Dermis blood vessel endothelial cell (primary cell): ENCODE measurements at regions not wholly inside any gene's neighbourhood (a gene's known extent, or its start where the extent isn't known, plus 50 kb on each side); places are given as distances from the start of the nearest gene placed in this dataset.

Experiments
- DNase-seq: peaks from one replicate; pipeline ENCODE4 v3.0.0; 2010

DNA sequence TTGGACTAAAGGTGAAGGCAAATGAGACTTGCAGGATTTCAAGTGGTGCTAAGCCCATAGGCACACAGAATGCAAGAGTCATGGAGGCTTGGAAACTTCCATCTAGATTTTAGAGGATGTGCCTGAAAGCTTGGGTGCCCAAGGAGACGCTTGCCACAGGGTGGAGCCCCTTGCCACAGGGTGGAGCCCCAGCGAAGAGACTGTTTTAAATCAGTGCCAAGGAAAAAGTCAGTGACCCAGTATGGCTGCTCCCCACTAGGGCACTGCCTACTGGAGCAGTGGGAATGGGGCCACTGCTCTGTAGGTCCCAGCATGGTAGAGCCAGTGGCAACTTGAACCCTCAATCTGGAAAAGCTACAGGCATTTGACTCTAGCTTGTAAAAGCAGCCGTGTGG lies 794.2 kb upstream of the LCORL start:
- no peak for DNase-seq

DNA sequence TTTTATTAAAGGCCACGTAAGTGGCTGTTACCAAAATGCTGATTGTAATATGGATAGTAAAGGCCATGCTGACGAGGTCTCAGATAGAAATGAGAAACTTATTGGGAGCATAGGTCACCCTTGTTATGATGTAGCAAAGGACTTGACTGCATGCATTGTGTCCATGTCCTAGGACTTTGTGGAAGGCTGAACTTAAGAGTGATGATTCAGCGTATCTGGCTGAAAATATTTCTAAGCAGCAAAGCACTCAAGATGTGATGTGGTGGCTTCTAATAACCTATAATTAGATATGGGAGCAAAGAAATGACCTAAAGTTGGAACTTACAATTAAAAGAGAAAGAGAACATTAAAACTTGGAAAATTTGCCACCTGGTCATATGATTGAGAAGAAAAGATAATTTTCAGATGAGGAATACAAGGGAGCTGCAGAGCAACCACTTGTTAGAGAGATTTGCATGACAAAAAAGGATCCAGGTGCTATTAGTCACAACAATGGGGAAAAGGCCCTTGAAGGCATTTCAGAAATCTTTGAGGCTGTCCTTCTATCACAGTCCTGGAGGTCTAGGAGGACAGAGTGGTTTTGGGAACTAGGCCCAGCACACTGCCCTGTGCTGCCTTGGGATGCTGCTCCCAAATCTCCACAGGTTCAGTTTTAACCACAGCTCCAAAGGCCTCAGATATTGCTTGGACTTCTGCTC lies 793.7 kb upstream of the LCORL start:
- no peak for DNase-seq

DNA sequence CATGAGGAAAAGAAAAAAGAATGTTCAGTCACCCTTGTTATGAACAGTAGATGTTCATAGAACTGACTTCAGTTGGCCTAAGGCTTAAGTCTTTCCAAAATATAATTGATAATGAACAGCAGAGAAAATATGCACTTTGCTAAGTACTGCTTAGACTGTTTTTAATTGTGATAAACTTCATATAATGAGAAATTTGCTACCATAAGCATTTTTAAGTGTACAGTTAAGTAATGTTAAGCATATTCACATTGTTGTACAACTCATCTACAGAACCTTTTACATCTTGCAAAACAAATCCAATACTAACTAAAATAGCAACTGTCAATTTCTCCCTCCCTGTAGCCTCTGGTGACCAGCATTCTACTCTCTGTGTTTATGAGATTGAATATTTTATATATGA lies 792.2 kb upstream of the LCORL start:
- no peak for DNase-seq

DNA sequence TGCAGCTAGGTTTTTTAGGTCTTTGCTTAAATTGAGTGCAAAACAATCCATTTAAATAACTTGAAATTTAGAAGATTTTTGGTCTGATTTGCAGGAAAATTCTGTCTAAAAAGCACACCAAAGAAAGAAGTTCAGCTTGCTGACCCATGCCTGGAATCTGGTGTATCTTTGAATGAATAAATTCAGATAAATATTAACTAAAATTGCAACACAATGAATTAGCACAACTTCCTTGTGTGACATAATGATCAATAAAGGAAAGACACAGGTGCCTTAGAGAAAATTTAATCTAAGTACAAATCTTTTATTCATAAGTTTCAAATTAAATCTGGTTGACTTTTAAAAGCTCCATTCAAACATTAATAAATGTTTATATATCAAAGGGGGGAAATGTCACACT lies 791.5 kb upstream of the LCORL start:
- DNase-seq = no peak

DNA sequence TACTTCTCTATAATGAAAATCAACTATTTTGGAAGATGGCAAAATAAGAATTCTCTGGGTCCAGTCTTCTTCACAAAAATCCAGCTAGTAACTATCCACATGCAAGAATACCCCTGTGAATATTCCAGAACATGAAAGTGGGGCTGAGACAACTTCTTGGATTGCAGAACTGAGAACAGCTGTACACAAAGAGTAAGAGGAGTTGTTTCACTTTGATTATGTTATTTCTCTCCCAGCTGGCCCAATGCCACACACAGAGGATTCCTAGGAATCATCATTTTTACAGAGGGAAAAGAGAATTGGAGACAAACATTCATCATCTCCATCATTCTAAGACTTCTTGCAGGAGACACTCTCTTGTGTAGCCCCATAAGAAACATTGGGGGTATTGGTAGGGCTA lies 782.2 kb upstream of the LCORL start:
- DNase-seq = no peak

DNA sequence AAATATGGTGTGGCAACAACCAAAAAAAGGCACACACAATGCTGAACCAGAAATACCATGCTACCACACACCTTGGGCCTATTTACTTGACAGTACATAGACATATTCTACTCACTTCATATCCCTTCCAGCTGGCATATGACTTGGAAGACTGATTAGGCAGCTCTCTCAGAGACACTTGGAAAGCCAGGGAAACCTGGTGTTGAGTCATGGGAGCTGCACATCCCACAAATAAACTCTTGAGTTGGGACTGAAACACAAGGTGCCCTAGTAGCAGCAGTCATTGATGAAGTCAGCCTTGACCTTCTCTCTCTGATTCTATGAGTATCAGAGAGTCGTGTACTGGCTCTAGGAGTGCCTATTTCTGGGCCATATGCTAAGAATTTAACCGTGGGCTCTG lies 776.6 kb upstream of the LCORL start:
- DNase-seq = no peak

DNA sequence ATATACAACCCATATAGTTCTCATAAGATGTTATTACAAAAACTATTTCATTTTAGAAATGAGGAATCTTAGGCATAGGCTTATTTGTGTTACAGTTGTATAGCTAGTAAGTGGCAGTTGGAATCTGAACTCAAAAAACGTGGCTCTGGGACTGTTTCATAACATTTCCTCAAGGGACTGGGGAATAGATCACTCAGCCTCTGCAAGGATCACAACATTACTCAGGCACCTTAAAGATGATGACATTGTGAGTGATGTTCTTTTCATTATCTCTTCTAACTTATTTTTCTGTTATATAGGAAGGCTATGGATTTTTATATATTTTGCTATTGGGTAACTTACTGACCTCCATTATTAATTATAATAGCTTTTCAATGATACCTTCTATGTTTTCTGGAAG lies 774.2 kb upstream of the LCORL start:
- no peak for DNase-seq

DNA sequence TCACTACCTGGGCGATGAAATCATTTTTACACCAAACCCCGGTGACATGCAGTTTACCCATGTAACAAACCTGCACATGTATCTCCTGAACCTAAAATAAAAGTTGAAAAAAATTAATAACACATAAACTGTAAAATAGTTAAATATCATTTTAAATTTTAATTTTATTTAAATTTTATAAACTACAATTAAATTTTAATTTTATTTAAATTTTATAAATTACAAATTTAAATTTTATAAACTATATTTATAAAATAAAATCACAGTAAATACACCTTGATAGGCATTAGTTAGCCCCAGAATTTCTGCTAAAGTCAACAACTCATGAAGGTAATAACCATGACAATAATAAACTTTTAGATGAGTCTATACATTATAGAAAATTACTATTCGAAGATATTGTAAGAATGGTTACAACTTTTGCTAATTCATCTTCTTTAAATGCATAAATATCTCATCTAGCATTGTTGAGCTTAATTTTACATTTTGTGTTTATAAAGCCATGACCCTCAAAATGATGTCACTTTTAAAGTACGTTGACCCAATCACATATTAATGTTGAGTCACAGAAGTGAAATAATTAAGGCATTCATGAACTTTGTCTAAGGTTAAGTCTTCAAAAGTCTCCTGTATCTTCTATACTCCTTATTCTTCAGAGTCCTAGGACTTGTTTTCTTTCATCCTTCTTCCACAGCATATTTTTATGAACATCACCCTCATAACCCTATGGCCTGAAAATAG lies 755.8 kb upstream of the LCORL start:
- no peak for DNase-seq

DNA sequence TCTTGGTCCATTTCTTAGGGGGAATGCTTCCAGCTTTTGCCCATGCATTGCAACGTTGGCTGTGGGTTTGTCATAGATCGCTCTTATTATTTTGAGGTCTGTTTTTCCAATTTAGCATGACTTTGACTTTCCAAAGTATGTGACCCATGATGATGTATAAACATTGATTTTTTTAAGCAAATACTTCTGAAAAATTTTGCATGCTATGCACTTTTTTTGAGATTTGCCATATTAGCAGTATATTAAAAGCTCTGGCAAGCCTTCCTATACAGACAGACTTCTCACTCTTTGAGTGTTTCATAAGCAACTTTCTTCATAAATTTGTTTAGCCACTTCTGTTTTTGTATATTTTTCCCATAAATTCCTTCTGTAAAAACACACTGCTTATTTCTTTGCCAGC lies 746.4 kb upstream of the LCORL start:
- no peak for DNase-seq

DNA sequence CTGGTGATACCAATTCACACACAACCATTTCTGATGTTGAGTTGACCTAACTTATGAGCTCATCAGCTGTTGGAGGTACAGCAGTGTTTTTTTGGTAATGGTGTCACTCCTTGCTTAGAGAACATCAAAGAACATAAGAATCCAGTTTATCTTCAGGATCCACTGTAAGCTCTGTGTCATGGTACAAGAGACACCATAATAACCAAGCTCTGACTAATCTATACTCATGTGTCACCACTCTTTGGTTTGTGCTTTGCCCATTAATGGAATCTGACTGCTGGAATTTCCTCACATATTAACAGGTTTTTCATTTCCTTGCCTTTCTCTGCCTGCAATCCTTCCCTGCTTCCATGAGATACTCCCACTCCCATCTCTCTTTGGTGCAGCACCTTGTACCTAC lies 735.1 kb upstream of the LCORL start:
- no peak for DNase-seq

DNA sequence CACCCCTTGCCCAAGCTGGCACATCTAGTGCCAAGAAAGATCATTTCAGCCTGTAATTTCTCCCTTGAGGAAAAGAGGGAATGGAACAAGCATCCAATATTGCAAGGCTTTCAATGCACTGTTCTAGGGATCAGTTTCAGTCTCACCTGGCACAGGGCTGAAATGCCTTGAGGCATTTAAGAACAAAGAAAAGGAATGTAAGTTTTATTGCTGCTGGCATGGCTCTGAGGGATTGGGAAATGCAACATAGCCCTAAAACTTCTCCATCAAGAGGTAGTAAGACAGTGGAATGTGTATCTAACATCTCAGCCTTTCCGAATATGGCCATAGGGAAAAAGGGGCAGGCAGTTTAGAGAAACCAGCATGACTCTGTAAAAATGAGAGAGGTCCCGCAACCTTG lies 732.6 kb upstream of the LCORL start:
- no peak for DNase-seq

DNA sequence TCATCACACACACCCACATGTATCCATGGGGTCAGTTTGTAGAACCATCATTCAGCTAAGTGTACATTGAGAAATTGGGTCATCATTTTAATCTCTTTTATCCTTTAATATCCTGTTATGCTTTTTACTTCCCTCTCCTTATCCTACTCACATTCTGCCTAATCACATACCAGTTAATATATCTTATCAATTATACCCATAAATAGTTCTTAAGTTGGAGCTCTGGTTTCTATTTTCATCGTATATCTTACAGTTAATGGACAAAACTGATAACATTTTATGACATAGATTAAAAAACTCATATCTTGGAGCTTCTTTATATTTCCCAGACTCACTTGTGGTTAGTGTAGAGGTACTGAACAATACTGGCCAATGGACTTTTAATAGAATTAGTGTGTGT lies 729.5 kb upstream of the LCORL start:
- no peak for DNase-seq

DNA sequence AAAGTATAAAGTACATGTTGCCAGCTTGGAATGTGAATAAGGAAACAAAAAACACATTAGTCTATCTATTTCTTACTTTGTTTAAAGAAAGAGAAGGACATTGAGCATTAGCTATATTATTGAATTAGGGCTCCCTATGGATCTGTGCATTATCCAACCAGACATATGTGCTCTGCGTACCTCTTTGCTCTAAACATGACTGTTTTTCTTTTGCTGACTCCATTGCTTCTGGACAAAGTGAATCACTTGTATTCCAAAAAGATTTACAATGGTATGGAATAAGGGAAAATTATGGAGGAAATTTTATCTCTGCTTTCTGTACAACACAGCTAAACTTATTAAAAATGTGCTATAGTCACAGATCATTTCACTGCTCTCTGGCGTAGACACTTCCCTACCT lies 727.8 kb upstream of the LCORL start:
- DNase-seq = no peak

DNA sequence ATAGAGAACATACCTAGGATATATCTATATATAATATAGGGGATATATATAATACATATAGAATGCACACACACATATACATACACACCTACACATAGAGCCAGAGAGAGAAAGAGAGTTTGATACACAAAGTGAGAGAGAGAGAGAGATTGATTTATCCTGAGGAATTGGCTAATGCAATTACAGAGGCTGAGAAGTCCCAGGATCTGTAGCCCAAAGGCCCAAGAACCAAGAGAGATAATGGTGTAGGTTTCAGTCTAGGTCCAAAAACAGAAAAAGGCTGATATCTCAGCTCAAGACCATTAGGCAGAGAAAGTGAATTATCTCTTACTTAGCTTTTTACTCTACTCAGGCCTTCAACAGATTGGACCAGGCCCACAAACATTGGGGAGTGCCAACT lies 715.0 kb upstream of the LCORL start:
- DNase-seq = no peak

DNA sequence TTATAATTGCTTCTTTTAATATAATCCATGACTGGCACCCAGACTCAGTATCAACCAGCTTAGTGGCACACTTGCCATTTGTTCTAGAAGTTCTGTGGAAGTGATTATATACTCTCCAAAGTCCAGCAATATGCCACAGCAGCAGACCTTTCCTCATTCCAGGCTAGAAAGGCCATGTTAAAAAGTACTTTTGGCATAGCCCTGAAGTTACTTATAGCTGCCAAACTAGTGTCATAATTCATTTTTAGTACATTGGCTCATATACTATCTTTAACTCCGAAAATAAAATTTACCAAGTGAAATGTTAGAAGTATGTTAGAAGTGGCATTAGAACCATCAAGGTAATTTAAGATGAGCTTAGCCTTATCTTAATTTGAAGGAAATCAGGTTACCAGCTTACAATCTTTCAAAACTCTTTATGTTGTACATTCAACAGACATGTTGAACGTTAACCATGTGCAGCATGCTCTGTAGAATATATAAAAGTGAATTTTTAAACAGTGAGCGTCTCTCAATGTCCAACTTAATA lies 714.2 kb upstream of the LCORL start:
- DNase-seq = no peak

DNA sequence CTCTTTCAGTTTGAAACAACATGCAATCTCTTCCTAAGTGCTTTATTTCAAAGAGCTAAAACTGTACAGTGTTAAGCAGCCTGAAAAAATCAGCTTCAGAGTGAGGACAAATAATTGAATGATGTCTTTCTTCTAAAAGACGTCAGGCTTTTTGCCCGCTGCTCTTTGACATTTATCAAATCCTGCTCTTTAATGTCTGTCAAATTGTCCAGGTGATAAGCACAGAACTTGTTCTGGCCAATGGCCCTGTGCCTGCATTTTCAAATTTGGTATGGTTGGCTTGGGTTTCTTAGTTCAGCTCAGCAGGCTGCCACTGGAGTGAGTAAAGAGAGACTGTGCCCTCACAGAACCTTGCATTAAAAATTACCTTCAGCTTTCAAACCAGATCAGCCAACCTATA lies 712.9 kb upstream of the LCORL start:
- DNase-seq = no peak

DNA sequence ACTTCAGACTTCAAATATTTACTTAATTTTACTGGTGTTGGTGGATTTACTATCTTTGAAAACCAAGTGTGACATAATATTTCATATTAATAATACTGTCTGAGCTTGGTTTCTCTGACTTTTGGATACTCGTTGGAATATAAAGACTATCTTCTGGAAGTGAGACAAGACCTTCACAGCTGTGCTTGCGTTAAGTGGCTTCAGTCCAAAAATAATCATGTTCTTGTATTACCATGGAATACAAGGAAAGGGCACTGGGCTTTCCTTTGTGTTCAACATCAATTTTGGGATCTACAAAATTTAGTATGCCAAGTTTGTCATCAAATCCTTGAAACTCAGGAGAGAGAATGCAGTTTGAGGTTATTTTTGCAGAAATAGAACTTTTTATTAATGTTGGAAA lies 712.4 kb upstream of the LCORL start:
- no peak for DNase-seq

DNA sequence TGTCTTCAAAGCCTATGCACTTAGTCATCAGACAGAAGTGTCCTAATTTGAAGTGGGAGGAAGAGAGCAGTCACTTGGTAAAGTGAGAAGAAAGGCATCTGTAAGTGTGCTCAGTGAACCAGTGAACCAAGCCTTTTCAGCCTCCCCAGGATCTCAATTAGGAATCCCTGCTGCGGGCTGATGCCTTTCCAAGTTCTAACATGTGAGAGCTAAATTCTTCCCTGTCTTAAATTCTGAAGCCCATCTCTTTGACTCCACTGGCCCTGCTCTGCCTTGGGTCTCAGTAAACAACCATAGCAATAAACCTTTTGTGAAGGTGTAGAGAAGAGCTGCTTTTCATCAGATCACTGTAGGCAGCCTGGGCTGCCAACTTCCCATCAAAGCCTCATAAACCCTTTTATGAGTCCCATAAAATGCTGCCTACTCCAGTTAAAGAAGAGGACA lies 701.2 kb upstream of the LCORL start:
- no peak for DNase-seq

DNA sequence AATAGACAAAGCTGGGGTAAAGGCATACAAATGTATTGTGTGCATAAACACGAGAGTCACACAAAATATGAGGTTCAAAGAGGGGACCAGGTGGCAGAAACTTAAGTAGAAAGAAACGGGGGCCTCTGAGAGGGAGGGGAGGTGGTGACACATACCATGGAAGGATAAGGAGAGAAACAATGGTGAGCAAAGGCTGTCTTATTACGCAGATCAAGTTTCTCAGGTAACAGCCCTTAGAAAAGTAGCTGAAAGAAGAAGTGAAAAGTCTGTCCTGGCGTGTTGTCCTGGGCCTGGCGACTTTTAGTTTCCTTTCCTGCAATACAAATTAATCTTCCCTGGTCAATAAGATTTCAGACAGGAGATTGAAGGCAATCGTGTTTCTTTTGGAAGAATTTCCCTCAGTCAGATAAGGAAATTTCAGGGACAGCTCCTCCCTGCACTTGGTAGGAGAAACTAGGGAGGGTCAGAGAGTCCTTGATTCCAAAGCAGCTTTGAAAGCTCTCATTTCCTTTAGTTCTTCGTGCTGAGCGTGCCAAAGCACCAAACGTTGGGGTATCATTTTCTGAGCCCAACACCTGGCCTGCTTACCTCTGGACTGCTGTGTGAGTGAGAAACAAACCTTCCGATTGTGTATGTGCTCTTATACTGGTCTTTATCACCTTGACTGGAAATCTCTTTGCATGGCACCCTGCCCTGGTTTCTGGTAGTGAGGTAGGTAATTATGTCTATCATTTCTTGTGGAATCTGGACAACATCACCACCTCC lies 676.7 kb upstream of the LCORL start:
- no peak for DNase-seq

DNA sequence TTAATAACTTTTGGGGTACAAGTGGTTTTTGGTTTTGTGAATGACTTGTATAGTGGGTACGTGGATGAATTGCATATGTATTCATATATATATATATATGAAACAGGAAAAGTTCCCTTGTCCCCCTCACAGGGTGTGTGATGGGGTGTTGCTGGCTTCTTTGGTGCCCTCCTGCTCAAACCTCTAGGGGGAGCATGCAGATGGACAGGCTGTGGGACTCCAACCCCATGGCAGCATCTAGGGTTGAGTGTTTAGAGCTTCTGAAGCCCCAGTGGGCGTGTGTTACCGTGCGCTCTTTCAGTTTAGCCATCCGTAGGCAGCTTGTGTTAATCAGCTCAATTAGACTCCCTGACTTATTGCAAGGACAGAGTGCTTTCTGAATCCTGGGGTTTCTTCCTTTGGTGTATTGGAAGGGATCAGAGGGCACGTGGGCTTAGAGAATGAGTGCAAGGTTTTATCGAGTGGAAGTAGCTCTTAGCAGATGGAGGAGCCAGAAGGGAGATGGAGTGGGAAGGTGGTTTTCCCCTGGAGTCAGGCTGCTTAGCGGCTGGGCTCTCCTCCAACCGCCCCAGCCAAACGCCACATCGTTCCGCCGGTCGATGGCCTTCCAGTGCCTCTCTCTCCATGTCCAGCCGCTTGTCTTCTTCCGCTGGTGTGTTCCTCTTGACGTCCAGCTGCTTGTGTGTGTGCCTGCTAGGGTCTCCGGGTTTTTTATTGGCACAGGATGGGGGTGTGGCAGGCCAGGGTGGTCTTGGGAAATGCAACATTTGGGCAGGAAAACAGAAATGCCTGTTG lies 674.4 kb upstream of the LCORL start:
- no peak for DNase-seq

DNA sequence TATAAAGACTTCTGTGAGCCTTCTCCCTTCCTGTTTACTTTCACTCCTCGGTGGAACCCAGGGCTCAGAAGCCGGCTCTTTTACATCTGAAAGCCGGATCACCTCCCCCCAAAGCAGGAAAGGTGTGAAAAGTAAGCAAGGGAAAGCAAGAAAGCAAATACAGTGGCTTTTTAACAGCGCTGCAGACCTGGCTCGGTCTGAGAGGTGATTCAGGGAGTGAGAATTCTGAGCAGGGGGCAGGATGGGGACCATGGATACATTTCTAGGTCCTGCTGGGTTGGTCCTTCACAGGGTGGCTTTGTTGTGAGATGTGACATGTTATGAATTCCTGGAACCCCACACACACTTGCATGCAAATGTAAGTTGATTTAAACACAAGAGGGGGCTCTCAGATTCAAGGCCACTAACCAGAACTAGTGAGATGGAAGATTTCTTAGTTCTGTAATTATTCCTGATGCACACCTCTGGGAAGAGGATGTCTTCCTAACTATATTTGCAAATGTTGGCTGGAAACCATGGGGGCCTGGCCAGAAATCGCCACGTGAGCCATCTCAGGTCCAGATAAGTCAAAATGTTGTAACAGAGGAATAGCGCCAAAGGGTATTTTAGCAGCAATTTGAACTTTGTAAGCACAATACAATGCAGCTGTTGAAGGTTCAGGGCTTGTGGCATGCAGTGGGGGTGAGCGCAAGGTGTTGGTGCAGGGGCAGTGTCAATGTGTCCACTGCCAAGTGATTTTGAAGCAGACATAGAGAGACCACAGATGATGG lies 670.1 kb upstream of the LCORL start:
- DNase-seq = no peak
